MM.1S (cell line): ENCODE measurements at regions not wholly inside any gene's neighbourhood (a gene's known extent, or its start where the extent isn't known, plus 50 kb on each side); places are given as distances from the start of the nearest gene placed in this dataset.
"Not testable (repeated sequence)": the region's sequence is repeated elsewhere in the genome, so short reads cannot be mapped to it uniquely, and the experiment has no call there.

Experiments used
- DNase-seq: peaks from one replicate; pipeline ENCODE4 v3.0.0-alpha.2; 2015
- H2AFZ ChIP-seq: fragments of 300-600 bp; sonication (generic); 2 replicates; pipeline ENCODE4 v1.6.0; 2016; ENCODE audit warnings: antibody characterized with exemption, low read length
- H3F3A ChIP-seq: fragments of 300-600 bp; sonication (generic); 2 replicates; pipeline ENCODE4 v1.6.1; 2016; ENCODE audit warnings: mild to moderate bottlenecking, antibody characterized with exemption, low read length, moderate library complexity, mixed read lengths; ENCODE audit not compliant: insufficient read depth
- H3K27ac ChIP-seq: fragments of 300-600 bp; sonication (generic); 2 replicates; pipeline ENCODE4 v1.5.1; 2016; ENCODE audit warnings: mild to moderate bottlenecking, low read length
- H3K27me3 ChIP-seq: fragments of 300-600 bp; sonication (generic); replicated peaks from 2 replicates; pipeline ENCODE4 v1.6.0; 2016; ENCODE audit warnings: low read length; ENCODE audit not compliant: insufficient read depth
- H3K36me3 ChIP-seq: fragments of 300-600 bp; sonication (generic); replicated peaks from 2 replicates; pipeline ENCODE4 v1.6.1; 2016; ENCODE audit warnings: mild to moderate bottlenecking, low read length, mixed read lengths; ENCODE audit not compliant: insufficient read depth
- H3K4me1 ChIP-seq: fragments of 300-600 bp; sonication (generic); 2 replicates; pipeline ENCODE4 v1.6.1; 2016; ENCODE audit warnings: low read length, mixed read lengths
- H3K4me2 ChIP-seq: fragments of 300-600 bp; sonication (generic); 2 replicates; pipeline ENCODE4 v1.6.0; 2016; ENCODE audit warnings: low read depth, low read length
- H3K4me3 ChIP-seq: fragments of 300-600 bp; sonication (generic); 2 replicates; pipeline ENCODE4 v1.5.1; 2016; ENCODE audit warnings: low read length, mixed read lengths
- H3K79me2 ChIP-seq: fragments of 300-600 bp; sonication (generic); 2 replicates; pipeline ENCODE4 v1.6.1; 2016; ENCODE audit warnings: mixed run types, low read length, mixed read lengths
- H3K9ac ChIP-seq: fragments of 300-600 bp; sonication (generic); 2 replicates; pipeline ENCODE4 v1.6.1; 2016; ENCODE audit warnings: low read length, mixed read lengths
- H3K9me2 ChIP-seq: fragments of 300-600 bp; sonication (generic); replicated peaks from 2 replicates; pipeline ENCODE4 v1.6.1; 2016; ENCODE audit warnings: mild to moderate bottlenecking, low read length, mixed read lengths; ENCODE audit not compliant: insufficient read depth
- H3K9me3 ChIP-seq: fragments of 300-600 bp; sonication (generic); replicated peaks from 2 replicates; pipeline ENCODE4 v1.6.1; 2016; ENCODE audit warnings: mild to moderate bottlenecking, low read length, mixed read lengths; ENCODE audit not compliant: insufficient read depth
- H4K20me1 ChIP-seq: fragments of 300-600 bp; sonication (generic); 2 replicates; pipeline ENCODE4 v1.6.1; 2016; ENCODE audit warnings: mild to moderate bottlenecking, low read length, moderate library complexity, mixed read lengths; ENCODE audit not compliant: insufficient read depth
- CTCF ChIP-seq: fragments of 300-600 bp; sonication (generic); IDR thresholded peaks from 2 replicates; pipeline ENCODE4 v1.5.1; 2016; ENCODE audit warnings: antibody characterized with exemption, low read length, mixed read lengths
- EZH2 ChIP-seq: fragments of 300-600 bp; sonication (generic); optimal IDR thresholded peaks from 2 replicates; pipeline ENCODE3; 2017; ENCODE audit warnings: low read depth, mild to moderate bottlenecking, antibody characterized with exemption, low read length, mixed read lengths
- EZH2phosphoT487 ChIP-seq: fragments of 300-600 bp; sonication (generic); IDR thresholded peaks from 2 replicates; pipeline ENCODE4 v1.6.1; 2018; ENCODE audit warnings: antibody characterized with exemption, low read length

GRCh38 chr12:126944684-126945083, 1322.3 kb upstream of the TMEM132C start:
- Histone ChIP-seq H3K9me3 (no peaks in the 10 kb centered on the region), H4K20me1 (no peaks in the 10 kb centered on the region), H3K9ac (no peak overlapping the region), H3K36me3 (no peaks in the 10 kb centered on the region), H3K4me3 (no peak overlapping the region), H3K79me2 (no peaks in the 10 kb centered on the region), H3K27me3 (no peaks in the 10 kb centered on the region), H3K27ac (no peak overlapping the region), H3K9me2 (no peaks in the 10 kb centered on the region), H2AFZ (no peak overlapping the region), H3K4me2 (no peak overlapping the region), H3K4me1 (no peaks in the 10 kb centered on the region), H3F3A (no peaks in the 10 kb centered on the region)
- no peak for DNase-seq
- TF ChIP-seq CTCF (no peak), EZH2phosphoT487 (no peak), EZH2 (no peak)

GRCh38 chr12:126946958-126947357, 1320.0 kb upstream of the TMEM132C start:
- not testable (repeated sequence) for H3K36me3 ChIP-seq, H3K4me3 ChIP-seq, H4K20me1 ChIP-seq, H3F3A ChIP-seq, H3K9me2 ChIP-seq, H3K27me3 ChIP-seq, H3K79me2 ChIP-seq, DNase-seq, H3K4me1 ChIP-seq, H3K27ac ChIP-seq, H3K9me3 ChIP-seq, H3K4me2 ChIP-seq, H3K9ac ChIP-seq, H2AFZ ChIP-seq

- Histone ChIP-seq H3K27ac (no peak overlapping the region), H3K4me1 (no peaks in the 10 kb centered on the region), H4K20me1 (no peaks in the 10 kb centered on the region), H3K9ac (no peak overlapping the region), H3K79me2 (no peaks in the 10 kb centered on the region), H3K4me3 (no peak overlapping the region), H3K9me3 (no peaks in the 10 kb centered on the region), H3F3A (no peaks in the 10 kb centered on the region), H3K36me3 (no peaks in the 10 kb centered on the region), H3K4me2 (no peak overlapping the region), H3K27me3 (no peaks in the 10 kb centered on the region), H2AFZ (no peak overlapping the region), H3K9me2 (no peaks in the 10 kb centered on the region)
- no peak for DNase-seq
- TF ChIP-seq EZH2, result no peak
- TF ChIP-seq CTCF, result no peak
- no peak for TF ChIP-seq EZH2phosphoT487
These were observed 1317.4 kb upstream of the TMEM132C start for GRCh38 chr12:126949558-126949957.

GRCh38 chr12:126950266-126950665, 1316.7 kb upstream of the TMEM132C start:
- no peaks in the 10 kb centered on the region for H3K9me2 ChIP-seq
- H3K9me3 ChIP-seq, result no peaks in the 10 kb centered on the region
- H3K36me3 ChIP-seq, result no peaks in the 10 kb centered on the region
- TF ChIP-seq EZH2, result no peak
- TF ChIP-seq CTCF, result no peak
- TF ChIP-seq EZH2phosphoT487, result no peak
- H3K4me3 ChIP-seq, result no peak overlapping the region
- no peak overlapping the region for H3K9ac ChIP-seq
- H3K4me2 ChIP-seq, result no peak overlapping the region
- no peaks in the 10 kb centered on the region for H3K4me1 ChIP-seq
- H3K27ac ChIP-seq, result no peak overlapping the region
- no peaks in the 10 kb centered on the region for H4K20me1 ChIP-seq
- no peaks in the 10 kb centered on the region for H3K27me3 ChIP-seq
- DNase-seq, result no peak
- H3F3A ChIP-seq, result no peaks in the 10 kb centered on the region
- no peaks in the 10 kb centered on the region for H3K79me2 ChIP-seq
- no peak overlapping the region for H2AFZ ChIP-seq
